ACC112 (cell line): ENCODE measurements at regions not wholly inside any gene's neighbourhood (a gene's known extent, or its start where the extent isn't known, plus 50 kb on each side); places are given as distances from the start of the nearest gene placed in this dataset.
A peak's percentile ranks its signal among the peaks of the same experiment; 100 is the strongest.
"Not testable (repeated sequence)": the region's sequence is repeated elsewhere in the genome, so short reads cannot be mapped to it uniquely, and the experiment has no call there.

ENCODE experiments used
- H2AFZ ChIP-seq: fragments of 200-600 bp; sonication (generic); one replicate; pipeline ENCODE4 v1.6.0; 2017; ENCODE audit warnings: antibody characterized with exemption, low read length; ENCODE audit not compliant: unreplicated experiment
- H3K27ac ChIP-seq: fragments of 200-600 bp; sonication (generic); 2 replicates; pipeline ENCODE4 v1.5.1; 2014; ENCODE audit warnings: low read depth, mild to moderate bottlenecking, antibody characterized with exemption, low read length, moderate library complexity
- H3K27me3 ChIP-seq: fragments of 200-600 bp; sonication (generic); 2 replicates; pipeline ENCODE4 v1.6.1; 2014; ENCODE audit warnings: mild to moderate bottlenecking, antibody characterized with exemption, low read length, moderate library complexity, mixed read lengths; ENCODE audit not compliant: insufficient read depth
- H3K36me3 ChIP-seq: fragments of 200-600 bp; sonication (generic); 2 replicates; pipeline ENCODE4 v1.6.1; 2016; ENCODE audit warnings: mild to moderate bottlenecking, antibody characterized with exemption, low read length, moderate library complexity, mixed read lengths; ENCODE audit not compliant: insufficient read depth
- H3K4me1 ChIP-seq: fragments of 200-600 bp; sonication (generic); one replicate; pipeline ENCODE4 v1.6.1; 2016; ENCODE audit warnings: low read length, mixed read lengths; ENCODE audit not compliant: insufficient read depth, unreplicated experiment, control insufficient read depth
- H3K4me3 ChIP-seq: fragments of 200-600 bp; sonication (generic); 2 replicates; pipeline ENCODE4 v1.5.1; 2014; ENCODE audit warnings: mild to moderate bottlenecking, low read depth, low read length
- H3K79me2 ChIP-seq: fragments of 200-600 bp; sonication (generic); one replicate; pipeline ENCODE4 v1.6.0; 2016; ENCODE audit warnings: low read length; ENCODE audit not compliant: control insufficient read depth, unreplicated experiment, insufficient read depth

DNA sequence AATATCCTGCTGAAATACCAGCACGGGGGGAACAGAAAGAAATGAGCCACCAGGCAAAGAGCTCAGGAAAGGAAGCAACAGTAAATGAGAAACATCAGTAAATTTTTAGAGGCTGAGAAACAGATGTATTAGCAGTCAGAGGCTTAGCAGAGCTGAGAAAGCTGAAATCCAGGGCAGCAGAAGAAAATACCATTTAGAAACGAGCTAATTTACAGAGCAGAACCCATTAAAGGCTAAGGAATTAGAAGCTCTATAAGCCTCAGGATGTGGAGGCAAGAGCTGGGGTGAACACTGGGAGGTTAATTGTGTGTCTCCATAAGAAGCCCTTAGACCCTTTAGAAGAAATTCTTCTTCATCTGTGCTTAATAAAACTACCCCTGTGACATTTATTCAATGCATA lies 178.6 kb upstream of the RGS17 start:
- no peak overlapping the region for H3K27ac ChIP-seq
- no peaks in the 10 kb centered on the region for H3K4me1 ChIP-seq
- peaks cover 32% of the 10 kb centered on the region for H3K27me3 ChIP-seq
- no peaks in the 10 kb centered on the region for H3K79me2 ChIP-seq
- H3K4me3 ChIP-seq: no peak overlapping the region
- peak overlapping the region; percentile 18 for H2AFZ ChIP-seq
- no peaks in the 10 kb centered on the region for H3K36me3 ChIP-seq

DNA sequence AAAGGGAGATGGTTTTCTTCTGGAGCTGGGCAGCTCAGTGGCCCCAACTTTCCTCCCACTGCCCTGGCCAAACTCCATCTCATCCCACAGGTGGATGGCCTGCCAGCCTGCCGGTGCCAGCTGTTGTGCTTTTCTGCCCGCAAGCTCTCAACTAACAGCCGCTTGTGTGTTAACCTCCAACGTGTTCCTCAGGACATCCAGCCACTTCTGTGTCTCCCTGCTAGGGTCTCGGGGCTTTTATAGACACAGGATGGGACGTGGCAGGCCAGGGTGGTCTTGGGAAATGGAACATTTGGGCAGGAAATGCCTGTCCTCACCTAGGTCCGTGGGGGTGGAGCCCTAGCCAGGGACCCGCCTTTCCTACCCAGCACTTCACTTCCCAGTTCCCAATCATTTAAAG lies 171.1 kb upstream of the RGS17 start:
- Histone ChIP-seq H3K27me3 (0 out of 2 replicates have a peak, but pooled peaks cover 3% of the 10 kb centered on the region), H3K4me3 (no peak overlapping the region), H2AFZ (no peak overlapping the region), H3K79me2 (no peaks in the 10 kb centered on the region), H3K27ac (no peak overlapping the region), H3K4me1 (no peaks in the 10 kb centered on the region), H3K36me3 (no peaks in the 10 kb centered on the region)

- H3K4me3 ChIP-seq: no peak overlapping the region
- no peak overlapping the region for H2AFZ ChIP-seq
- no peaks in the 10 kb centered on the region for H3K36me3 ChIP-seq
- H3K27me3 ChIP-seq: 0 out of 2 replicates have a peak, but pooled peaks cover 3% of the 10 kb centered on the region
- no peaks in the 10 kb centered on the region for H3K79me2 ChIP-seq
- no peaks in the 10 kb centered on the region for H3K4me1 ChIP-seq
- no peak overlapping the region for H3K27ac ChIP-seq
Measured at GRCh38 chr6:153301602-153302001, 170.5 kb upstream of the RGS17 start.

DNA sequence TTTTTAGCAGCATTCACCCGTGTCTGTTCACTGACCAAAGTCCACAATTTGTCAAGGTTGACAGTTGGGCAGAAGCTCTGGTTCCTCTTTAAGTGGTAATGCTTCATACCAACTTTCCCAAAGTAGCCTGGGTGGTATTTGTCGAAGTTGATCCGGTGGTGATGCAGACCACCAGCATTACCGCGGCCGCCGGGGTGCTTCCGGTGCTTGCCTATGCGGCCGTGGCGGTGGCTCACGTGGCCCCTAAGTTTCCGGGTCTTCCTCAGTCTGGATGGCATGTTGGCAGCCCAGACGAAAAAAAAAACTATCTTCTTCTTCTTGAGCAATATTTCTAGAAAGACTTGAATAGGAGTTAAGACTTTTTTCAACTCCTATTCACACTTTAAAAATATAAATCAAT lies 151.4 kb upstream of the RGS17 start:
- H3K27ac ChIP-seq, H2AFZ ChIP-seq, H3K27me3 ChIP-seq, H3K36me3 ChIP-seq, H3K4me1 ChIP-seq, H3K4me3 ChIP-seq, H3K79me2 ChIP-seq: not testable (repeated sequence)

GRCh38 chr6:153275997-153276396 lies 144.9 kb upstream of the RGS17 start:
- H3K79me2 ChIP-seq: no peaks in the 10 kb centered on the region
- H3K4me1 ChIP-seq: no peaks in the 10 kb centered on the region
- H3K27me3 ChIP-seq: no peaks in the 10 kb centered on the region
- no peak overlapping the region for H3K27ac ChIP-seq
- H2AFZ ChIP-seq: no peak overlapping the region
- H3K36me3 ChIP-seq: no peaks in the 10 kb centered on the region
- H3K4me3 ChIP-seq: no peak overlapping the region

DNA sequence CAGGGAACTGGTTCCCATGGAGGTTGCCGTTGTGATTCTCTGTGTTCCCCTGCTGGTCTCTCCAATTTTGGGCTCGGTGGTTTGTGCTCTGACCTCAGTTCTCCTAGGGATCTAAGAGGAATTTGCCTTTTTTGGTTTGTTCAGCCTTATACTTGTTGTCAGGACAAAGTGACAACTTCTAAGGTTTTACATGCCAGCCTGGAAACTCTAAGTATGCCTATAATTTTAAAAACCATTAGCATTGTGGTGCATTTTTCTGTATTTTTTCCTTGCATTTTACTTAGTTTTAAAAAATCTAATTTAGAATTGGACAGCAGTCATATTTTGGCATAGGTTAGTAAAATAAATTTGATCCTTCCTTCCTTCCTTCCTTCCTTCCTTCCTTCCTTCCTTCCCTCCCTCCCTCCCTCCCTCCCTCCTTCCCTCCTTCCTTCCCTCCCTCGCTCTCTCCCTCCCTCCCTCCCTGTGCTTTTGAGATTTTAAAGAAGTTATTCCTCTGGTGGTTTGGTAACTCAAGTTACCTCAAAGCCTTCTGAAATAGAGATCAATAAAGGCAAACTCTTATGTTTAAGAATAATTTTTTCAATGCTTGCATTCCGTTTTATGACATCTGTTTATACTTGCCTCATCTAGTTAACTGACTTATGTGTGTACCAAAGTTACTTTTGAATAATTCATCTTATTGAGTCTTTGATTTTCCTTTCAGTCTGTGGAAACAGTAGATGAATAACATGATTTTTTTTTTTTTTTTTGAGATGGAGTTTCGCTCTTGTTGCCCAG lies 141.3 kb upstream of the RGS17 start:
- no peaks in the 10 kb centered on the region for H3K79me2 ChIP-seq
- no peak overlapping the region for H3K27ac ChIP-seq
- H3K27me3 ChIP-seq: no peaks in the 10 kb centered on the region
- no peaks in the 10 kb centered on the region for H3K36me3 ChIP-seq
- H2AFZ ChIP-seq: peak overlapping the region; percentile 4
- no peaks in the 10 kb centered on the region for H3K4me1 ChIP-seq
- H3K4me3 ChIP-seq: no peak overlapping the region

- no peaks in the 10 kb centered on the region for H3K4me1 ChIP-seq
- H3K36me3 ChIP-seq: no peaks in the 10 kb centered on the region
- peaks cover 16% of the 10 kb centered on the region; the same call in 1 of the 2 replicates for H3K27me3 ChIP-seq
- H3K27ac ChIP-seq: no peak overlapping the region
- no peak overlapping the region for H2AFZ ChIP-seq
- H3K4me3 ChIP-seq: no peak overlapping the region
- H3K79me2 ChIP-seq: no peaks in the 10 kb centered on the region
Measured at GRCh38 chr6:153263489-153263888, 132.4 kb upstream of the RGS17 start.

DNA sequence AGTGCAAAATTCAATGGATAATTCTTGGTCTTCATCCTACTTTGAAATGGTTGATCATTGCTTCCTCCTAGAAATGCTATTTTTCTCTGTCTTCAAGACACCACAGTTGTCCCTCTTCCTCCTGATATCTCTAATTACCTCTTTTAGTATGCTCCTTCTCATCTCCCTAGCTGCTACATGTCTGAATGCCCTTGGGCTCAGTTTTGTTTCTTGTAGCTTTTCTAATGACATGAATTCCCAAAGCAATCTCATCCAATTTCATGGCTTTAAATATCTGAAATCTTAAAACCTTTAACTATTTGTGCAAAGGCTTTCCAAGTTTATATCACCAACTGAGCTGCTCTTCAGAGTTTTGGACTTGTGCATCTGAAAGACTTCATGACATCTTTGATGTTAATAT lies 120.2 kb upstream of the RGS17 start:
- Histone ChIP-seq H2AFZ (no peak overlapping the region), H3K27ac (no peak overlapping the region), H3K36me3 (no peaks in the 10 kb centered on the region), H3K79me2 (no peaks in the 10 kb centered on the region), H3K27me3 (peaks cover 10% of the 10 kb centered on the region), H3K4me3 (no peak overlapping the region), H3K4me1 (no peaks in the 10 kb centered on the region)

GRCh38 chr6:153237670-153238069 lies 106.6 kb upstream of the RGS17 start:
- Histone ChIP-seq H3K79me2 (no peaks in the 10 kb centered on the region), H2AFZ (no peak overlapping the region)

DNA sequence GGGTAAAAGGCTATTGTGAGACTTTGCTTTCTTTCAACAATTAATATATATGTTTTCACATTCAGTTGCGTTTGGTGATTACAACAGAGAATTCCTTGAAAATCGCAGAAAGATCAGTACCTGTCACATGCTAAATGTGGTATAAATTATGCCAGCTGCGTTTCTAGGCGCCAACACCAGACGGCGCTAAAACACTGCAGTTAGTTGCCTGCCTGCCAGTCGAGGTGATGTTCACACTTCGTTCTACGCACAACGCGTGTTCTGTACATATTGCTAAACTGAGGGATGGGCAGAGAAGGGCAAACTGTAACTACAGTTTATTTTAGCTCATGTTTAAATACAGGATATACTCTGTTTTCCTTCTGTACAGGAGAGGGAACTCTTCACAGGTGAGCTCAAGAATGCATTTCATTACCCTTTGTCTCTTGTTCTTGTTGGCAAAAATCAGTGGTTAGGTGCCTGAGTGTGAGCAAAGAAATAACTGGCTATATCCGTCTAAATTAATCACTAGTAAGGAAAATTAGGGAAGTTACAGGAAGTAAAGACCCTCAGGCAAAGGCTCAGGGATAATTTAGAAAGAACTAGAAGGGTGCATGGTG lies 100.1 kb upstream of the RGS17 start:
- no peak overlapping the region for H3K4me3 ChIP-seq
- no peaks in the 10 kb centered on the region for H3K36me3 ChIP-seq
- H3K27me3 ChIP-seq: no peaks in the 10 kb centered on the region
- H3K79me2 ChIP-seq: no peaks in the 10 kb centered on the region
- peak overlapping the region; percentile 61 for H2AFZ ChIP-seq
- H3K27ac ChIP-seq: no peak overlapping the region
- H3K4me1 ChIP-seq: no peaks in the 10 kb centered on the region

More at GRCh38 chr6:153237670-153238069, 106.6 kb upstream of the RGS17 start:
- H3K4me1 ChIP-seq: no peaks in the 10 kb centered on the region
- no peaks in the 10 kb centered on the region for H3K27me3 ChIP-seq
- no peaks in the 10 kb centered on the region for H3K36me3 ChIP-seq
- H3K4me3 ChIP-seq: no peak overlapping the region
- H3K27ac ChIP-seq: no peak overlapping the region

DNA sequence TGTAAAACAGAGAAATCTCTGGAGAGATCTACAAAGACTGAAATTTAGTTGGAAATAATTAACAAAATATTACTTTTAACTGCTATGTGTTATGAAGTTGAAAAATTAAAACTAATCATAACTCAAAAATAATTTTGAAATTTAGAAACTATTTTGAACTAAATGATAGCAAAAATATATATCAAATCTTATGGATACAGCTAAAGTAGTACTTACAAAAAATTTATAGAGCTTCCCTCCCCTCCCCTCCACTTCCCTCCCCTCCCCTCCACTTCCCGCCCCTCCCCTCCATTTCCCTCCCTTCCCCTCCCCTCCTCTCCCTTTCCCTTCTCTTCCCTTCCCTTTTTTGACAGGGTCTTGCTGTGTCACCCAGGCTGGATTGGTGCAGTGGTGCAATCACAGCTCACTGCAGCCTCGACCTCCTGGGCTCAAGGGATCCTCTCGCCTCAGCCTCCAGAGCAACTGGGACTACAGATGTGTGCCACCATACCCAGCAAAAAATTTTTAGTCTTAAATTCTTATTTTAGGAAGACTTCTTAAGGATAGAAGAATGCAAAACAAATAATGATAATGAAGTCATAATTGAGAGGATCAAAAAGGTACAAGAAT lies 87.2 kb upstream of the RGS17 start:
- no peak overlapping the region for H3K4me3 ChIP-seq
- H2AFZ ChIP-seq: no peak overlapping the region
- H3K27me3 ChIP-seq: no peaks in the 10 kb centered on the region
- H3K4me1 ChIP-seq: no peaks in the 10 kb centered on the region
- no peak overlapping the region for H3K27ac ChIP-seq
- H3K36me3 ChIP-seq: no peaks in the 10 kb centered on the region
- H3K79me2 ChIP-seq: no peaks in the 10 kb centered on the region
